A549 (cell line): ENCODE measurements at regions not wholly inside any gene's neighbourhood (a gene's known extent, or its start where the extent isn't known, plus 50 kb on each side); places are given as distances from the start of the nearest gene placed in this dataset.

Experiments used
- ATAC-seq, 2 experiments: fragments of 200-7000 bp in 1 of 2; fragments of >200 bp in 1 of 2; cut with Nextera tagmentation in 1 of 2; cut with Tn5 transposase in 1 of 2; 3 replicates each; pipeline versions ENCODE4 v1.8.0 to v1.9.1; 2018 to 2020; ENCODE audit warnings: mild to moderate bottlenecking in 1 of 2, moderate library complexity in 1 of 2
- CTCF ChIA-PET: fragments of 300-600 bp; sonication (Branson Sonifier 250); formaldehyde crosslinking; extraction: SDS; loops from one replicate; lab custom pipeline; 2021; ENCODE audit warnings: antibody characterized with exemption, inconsistent platforms; lab: Yijun Ruan, JAX
- POLR2A ChIA-PET: fragments of 350-600 bp; formaldehyde crosslinking; extraction: SDS; loops from one replicate; lab custom pipeline; 2021; ENCODE audit warnings: antibody characterized with exemption, inconsistent platforms; lab: Yijun Ruan, JAX
- DNase-seq, 2 experiments: peaks; one replicate each; pipeline versions ENCODE4 v3.0.0 to v3.0.0-alpha.2; 2011 to 2016; ENCODE audit warnings: low read depth in 1 of 2, low spot score in 1 of 2
- FAIRE-seq: peaks from 2 replicates; lab custom pipeline; 2011; peaks lifted over from hg19 to GRCh38; lab: Jason Lieb, UNC
- H3K27ac ChIP-seq, 2 experiments: fragments of >200 bp; sonication (Bioruptor Twin); formaldehyde crosslinking; 3 replicates each; pipeline ENCODE4 v1.5.1; 2016 to 2017
- H3K4me1 ChIP-seq: fragments of >200 bp; sonication (Bioruptor Twin); formaldehyde crosslinking; 3 replicates; pipeline ENCODE4 v1.6.1; 2016
- H3K4me2 ChIP-seq: fragments of >200 bp; sonication (Bioruptor Twin); formaldehyde crosslinking; 3 replicates; pipeline ENCODE4 v1.6.1; 2016
- H3K4me3 ChIP-seq: fragments of >200 bp; sonication (Bioruptor Twin); formaldehyde crosslinking; 3 replicates; pipeline ENCODE4 v1.5.1; 2016
- H3K9me3 ChIP-seq: fragments of >200 bp; sonication (Bioruptor Twin); formaldehyde crosslinking; 3 replicates; pipeline ENCODE4 v1.6.1; 2016
- CBX2 ChIP-seq: fragments of 200-600 bp; sonication (generic); IDR thresholded peaks from 2 replicates; pipeline ENCODE4 v1.6.1; 2016; ENCODE audit warnings: low read depth, mild to moderate bottlenecking, borderline replicate concordance
- CBX8 ChIP-seq: fragments of 200-600 bp; sonication (generic); IDR thresholded peaks from 2 replicates; pipeline ENCODE4 v1.6.1; 2016
- CEBPB ChIP-seq, 2 experiments: fragments of >200 bp in 1 of 2; sonication (Bioruptor Twin) in 1 of 2; formaldehyde crosslinking in 1 of 2; IDR thresholded peaks; 2 replicates each; pipeline ENCODE4 v1.6.1; 2012 to 2016
- CHD4 ChIP-seq: fragments of 200-600 bp; sonication (generic); IDR thresholded peaks from 2 replicates; pipeline ENCODE4 v1.6.1; 2016; ENCODE audit warnings: antibody characterized with exemption, mild to moderate bottlenecking, borderline replicate concordance
- E2F6 ChIP-seq: IDR thresholded peaks from 2 replicates; pipeline ENCODE4 v1.6.1; 2012; ENCODE audit warnings: low read depth, borderline replicate concordance
- EHF ChIP-seq: fragments of 250-450 bp; sonication (Bioruptor Pico); IDR thresholded peaks from 2 replicates; pipeline ENCODE4 v1.5.0; 2020; ENCODE audit warnings: mild to moderate bottlenecking
- EHMT2 ChIP-seq: fragments of 200-600 bp; sonication (generic); IDR thresholded peaks from 2 replicates; pipeline ENCODE4 v1.6.1; 2016; ENCODE audit warnings: antibody characterized with exemption, low read depth, mild to moderate bottlenecking, moderate library complexity
- EP300 ChIP-seq, 2 experiments: fragments of >200 bp; sonication (Bioruptor Twin); formaldehyde crosslinking; IDR thresholded peaks; 2 replicates in 1 of 2; 3 replicates in 1 of 2; pipeline ENCODE4 v1.6.1; 2016 to 2017
- FOSB ChIP-seq: fragments of 250-450 bp; sonication (Bioruptor Pico); IDR thresholded peaks from 2 replicates; pipeline ENCODE4 v1.5.0; 2020; ENCODE audit warnings: mild to moderate bottlenecking, moderate library complexity
- GATA3 ChIP-seq: IDR thresholded peaks from 2 replicates; pipeline ENCODE4 v1.6.1; 2012; ENCODE audit warnings: borderline replicate concordance
- HEYL ChIP-seq: fragments of 250-450 bp; sonication (Bioruptor Pico); IDR thresholded peaks from 2 replicates; pipeline ENCODE4 v1.8.0; 2021; ENCODE audit warnings: mild to moderate bottlenecking, moderate library complexity
- HMGXB4 ChIP-seq: fragments of 250-450 bp; sonication (Bioruptor Pico); IDR thresholded peaks from 2 replicates; pipeline ENCODE4 v1.5.0; 2021; ENCODE audit warnings: mild to moderate bottlenecking, moderate library complexity, borderline replicate concordance
- HOXB13 ChIP-seq: fragments of 250-450 bp; sonication (Bioruptor Pico); IDR thresholded peaks from 2 replicates; pipeline ENCODE4 v1.5.0; 2020; ENCODE audit warnings: low read depth, mild to moderate bottlenecking, moderate library complexity
- KDM1A ChIP-seq: fragments of 200-600 bp; sonication (generic); IDR thresholded peaks from 2 replicates; pipeline ENCODE4 v1.6.1; 2016; ENCODE audit warnings: low read depth, mild to moderate bottlenecking
- MAZ ChIP-seq: fragments of 150-350 bp; IDR thresholded peaks from 2 replicates; pipeline ENCODE4 v1.6.1; 2014; ENCODE audit warnings: antibody characterized with exemption, low read depth, low read length, borderline replicate concordance
- NPAS2 ChIP-seq: fragments of 250-450 bp; sonication (Bioruptor Pico); IDR thresholded peaks from 2 replicates; pipeline ENCODE4 v1.8.0; 2022; ENCODE audit warnings: mild to moderate bottlenecking, moderate library complexity, borderline replicate concordance
- POLR2A ChIP-seq: IDR thresholded peaks from 2 replicates; pipeline ENCODE4 v1.6.1; 2012; ENCODE audit warnings: mild to moderate bottlenecking, low read length
- RAD21 ChIP-seq, 2 experiments: fragments of >200 bp in 1 of 2; sonication (Bioruptor Twin) in 1 of 2; formaldehyde crosslinking in 1 of 2; IDR thresholded peaks in 1 of 2; conservative IDR thresholded peaks in 1 of 2; 2 replicates in 1 of 2; 3 replicates in 1 of 2; pipeline ENCODE4 v1.6.1; 2012 to 2018; ENCODE audit warnings: inconsistent platforms in 1 of 2
- RCOR1 ChIP-seq: fragments of 150-350 bp; IDR thresholded peaks from 2 replicates; pipeline ENCODE4 v1.6.1; 2014; ENCODE audit warnings: antibody characterized with exemption, low read length, low read depth
- REST ChIP-seq: fragments of 200-600 bp; sonication (generic); IDR thresholded peaks from 2 replicates; pipeline ENCODE4 v1.6.1; 2016; ENCODE audit warnings: antibody characterized with exemption, mild to moderate bottlenecking, moderate library complexity
- SMC3 ChIP-seq: fragments of >200 bp; sonication (Bioruptor Twin); formaldehyde crosslinking; IDR thresholded peaks from 3 replicates; pipeline ENCODE4 v1.6.1; 2018; ENCODE audit warnings: inconsistent platforms
- SREBF2 ChIP-seq: fragments of 450-650 bp; IDR thresholded peaks from 2 replicates; pipeline ENCODE4 v1.6.1; 2014; ENCODE audit warnings: mild to moderate bottlenecking, moderate library complexity
- TP53 ChIP-seq: fragments of 250-450 bp; sonication (Bioruptor Pico); IDR thresholded peaks from 2 replicates; pipeline ENCODE4 v1.5.0; 2021; ENCODE audit warnings: mild to moderate bottlenecking, moderate library complexity
- USF2 ChIP-seq: fragments of 450-650 bp; IDR thresholded peaks from 2 replicates; pipeline ENCODE4 v1.6.1; 2014; ENCODE audit warnings: antibody characterized with exemption
- ZFP36 ChIP-seq: fragments of 450-650 bp; IDR thresholded peaks from 2 replicates; pipeline ENCODE4 v1.6.1; 2014; ENCODE audit warnings: borderline replicate concordance; ENCODE audit not compliant: partially characterized antibody
- ZSCAN20 ChIP-seq: fragments of 250-450 bp; sonication (Bioruptor Pico); IDR thresholded peaks from 2 replicates; pipeline ENCODE4 v1.8.0; 2022; ENCODE audit warnings: mild to moderate bottlenecking, moderate library complexity
- WGBS: methylation state at CpG from one replicate; pipeline ENCODE4 v1.1.6; 2017; ENCODE audit errors: missing lambda C conversion rate; 5-methylcytosine and 5-hydroxymethylcytosine counted together

- TF ChIP-seq E2F6: no peak
- TF ChIP-seq SREBF2: no peak
- no peak for TF ChIP-seq CEBPB (IDR thresholded peaks at IDR 0.05)
Measured at GRCh38 chr9:108671176-108671575, 184.6 kb downstream of the ACTL7B start (continued).

- Histone ChIP-seq H3K4me3 (no peak overlapping the region), H3K27ac (no peak overlapping the region), H3K9me3 (no peaks in the 10 kb centered on the region), H3K4me2 (no peak overlapping the region), H3K4me1 (peaks cover 19% of the 10 kb centered on the region)
- WGBS: 16% methylated on average over 4 of the region's 4 CpGs
- ATAC-seq (no peak), FAIRE-seq (no peak), DNase-seq (no peak)
- TF ChIP-seq SMC3: no peak
- TF ChIP-seq TP53: no peak
- TF ChIP-seq ZFP36: no peak
- no peak for TF ChIP-seq NPAS2 (CRISPR knock-in tag)
- TF ChIP-seq CBX2: no peak
- TF ChIP-seq KDM1A: no peak
- TF ChIP-seq RAD21 (conservative IDR thresholded peaks at IDR 0.05 in 1 of 2, IDR thresholded peaks at IDR 0.05 in 1 of 2): no peak
- no peak for TF ChIP-seq HEYL (CRISPR knock-in tag)
- TF ChIP-seq REST: no peak
- no peak for TF ChIP-seq CHD4
- POLR2A ChIA-PET: no interaction called here
- CTCF ChIA-PET: interaction anchor here (1.3 kb wide), 1 partner anchor 1244 kb away, joined by 3 read pairs; no protein-coding TSS in a partner anchor
Measured at GRCh38 chr9:108668938-108669335, 186.8 kb downstream of the ACTL7B start.

GRCh38 chr9:108668191-108668937 is 187.4 kb downstream of the ACTL7B start:
- DNase-seq (no peak), FAIRE-seq (no peak), ATAC-seq (no peak)
- H3K4me3 ChIP-seq: no peak overlapping the region
- no peaks in the 10 kb centered on the region for H3K9me3 ChIP-seq
- ChIA-PET POLR2A (no interaction called here), CTCF (interaction anchor here (1.2 to 1.5 kb wide), 3 partner anchors 93 to 1243 kb away, joined by 3 to 5 read pairs (median 3); no protein-coding TSS in a partner anchor)
- H3K4me1 ChIP-seq: peaks cover 23% of the 10 kb centered on the region
- no peak overlapping the region for H3K4me2 ChIP-seq
- 35% methylated on average over 5 of the region's 5 CpGs for WGBS
- TF ChIP-seq SREBF2: no peak
- H3K27ac ChIP-seq: no peak overlapping the region

- no peak overlapping the region for H3K27ac ChIP-seq
- no peaks in the 10 kb centered on the region; the same call in 2 of the 3 replicates for H3K9me3 ChIP-seq
- ChIA-PET POLR2A (no interaction called here), CTCF (interaction anchor here (1.4 kb wide), 1 partner anchor 1200 kb away, joined by 3 read pairs; no protein-coding TSS in a partner anchor)
- peaks cover 16% of the 10 kb centered on the region for H3K4me1 ChIP-seq
- FAIRE-seq: no peak
- no peak overlapping the region for H3K4me3 ChIP-seq
- no peak for ATAC-seq
- WGBS: 45% methylated on average over 3 of the region's 3 CpGs
- no peak overlapping the region for H3K4me2 ChIP-seq
- DNase-seq: no peak
- TF ChIP-seq MAZ (no peak), HMGXB4 (CRISPR knock-in tag) (no peak), RCOR1 (no peak), POLR2A (no peak), USF2 (no peak), EHMT2 (no peak), FOSB (CRISPR knock-in tag) (no peak), HOXB13 (CRISPR knock-in tag) (no peak), EP300 (IDR thresholded peaks at IDR 0.05) (no peak), GATA3 (no peak), ZSCAN20 (no peak), EHF (CRISPR knock-in tag) (no peak), CBX8 (no peak)
Measured at GRCh38 chr9:108666240-108666784, 189.5 kb downstream of the ACTL7B start.
